Skeletal muscle satellite cell (primary cell): ENCODE measurements at regions not wholly inside any gene's neighbourhood (a gene's known extent, or its start where the extent isn't known, plus 50 kb on each side); places are given as distances from the start of the nearest gene placed in this dataset.

Experiments
- H3K27me3 ChIP-seq: 2 replicates; pipeline ENCODE4 v1.7.0; 2013; ENCODE audit warnings: low read length; ENCODE audit not compliant: control insufficient read depth, insufficient read depth
- H3K36me3 ChIP-seq: 2 replicates; pipeline ENCODE4 v1.7.0; 2013; ENCODE audit warnings: mild to moderate bottlenecking, control low read depth, low read length; ENCODE audit not compliant: insufficient read depth
- H3K4me1 ChIP-seq: 2 replicates; pipeline ENCODE4 v1.7.0; 2013; ENCODE audit warnings: low read length; ENCODE audit not compliant: control insufficient read depth, insufficient read depth
- H3K4me2 ChIP-seq: 2 replicates; pipeline ENCODE4 v1.7.0; 2013; ENCODE audit warnings: mild to moderate bottlenecking, low read length
- H3K4me3 ChIP-seq: 2 replicates; pipeline ENCODE4 v1.7.0; 2013; ENCODE audit warnings: low read length
- H3K9ac ChIP-seq: 2 replicates; pipeline ENCODE4 v1.7.0; 2013; ENCODE audit warnings: mild to moderate bottlenecking, low read depth, low read length, moderate library complexity
- H3K9me3 ChIP-seq: replicated peaks from 2 replicates; pipeline ENCODE4 v1.7.0; 2013; ENCODE audit warnings: mild to moderate bottlenecking, control low read depth, low read length

DNA sequence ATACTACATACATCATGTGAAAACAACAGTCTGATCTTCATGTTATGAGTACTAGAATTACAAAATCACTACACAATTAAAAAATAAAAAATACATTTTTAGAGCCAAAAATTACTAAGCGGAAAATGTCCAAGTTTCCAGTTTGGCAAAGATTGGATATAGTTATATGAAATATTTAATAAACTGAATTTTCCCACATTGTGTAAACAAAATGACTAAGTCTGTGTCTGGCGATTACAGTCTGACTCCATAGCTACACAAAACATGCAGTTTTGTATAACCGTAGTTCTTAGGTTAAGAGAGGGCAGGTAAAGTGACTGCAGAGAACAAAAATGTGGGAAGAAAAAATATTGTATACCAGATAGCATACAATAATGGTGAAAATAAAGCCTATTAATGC lies 59.2 kb upstream of the TMEM47 start:
- Histone ChIP-seq H3K4me3 (no peak overlapping the region), H3K27me3 (no peaks in the 10 kb centered on the region), H3K9ac (no peak overlapping the region), H3K9me3 (no peaks in the 10 kb centered on the region), H3K4me1 (peaks cover 10% of the 10 kb centered on the region), H3K4me2 (no peak overlapping the region), H3K36me3 (no peaks in the 10 kb centered on the region)

DNA sequence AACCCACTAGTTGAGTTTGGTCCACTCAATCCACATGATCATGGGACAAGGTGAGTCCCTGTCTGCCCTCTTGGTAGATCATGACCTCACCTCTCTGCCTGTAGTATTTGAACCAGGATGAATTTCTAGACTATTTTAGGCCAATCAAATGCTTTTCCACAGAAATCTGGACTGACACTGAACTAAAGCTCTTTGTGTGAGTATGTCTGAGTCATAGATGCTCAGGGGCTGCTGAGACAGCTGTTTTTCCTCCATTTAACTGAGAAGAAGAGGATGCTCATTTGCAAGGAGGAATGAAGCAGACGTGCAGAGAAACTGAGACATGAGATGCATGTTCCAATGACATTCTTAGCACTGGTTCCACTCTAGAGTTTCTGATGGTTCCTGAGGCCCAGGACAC lies 77.3 kb upstream of the TMEM47 start:
- Histone ChIP-seq H3K4me1 (no peaks in the 10 kb centered on the region), H3K9ac (no peak overlapping the region), H3K4me2 (no peak overlapping the region), H3K36me3 (no peaks in the 10 kb centered on the region), H3K9me3 (no peaks in the 10 kb centered on the region), H3K27me3 (no peaks in the 10 kb centered on the region), H3K4me3 (no peak overlapping the region)

DNA sequence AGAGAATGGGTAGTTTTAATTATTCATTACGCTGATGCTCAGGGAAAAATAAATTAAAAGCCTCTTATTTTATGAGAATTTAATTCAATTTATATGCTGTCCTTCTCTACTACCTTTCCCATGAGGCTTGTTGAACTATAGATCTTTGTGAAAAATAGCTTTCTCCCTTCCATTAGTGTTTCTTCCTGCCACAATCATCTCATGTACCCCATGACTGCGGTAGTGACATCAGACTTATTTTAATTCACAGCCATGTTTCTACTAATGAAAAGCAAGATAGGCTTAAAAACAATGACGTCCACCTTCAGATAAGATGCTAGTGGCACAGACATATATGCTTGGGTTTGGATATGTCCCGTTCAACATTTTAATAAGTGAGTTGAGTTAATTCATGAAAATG lies 87.4 kb upstream of the TMEM47 start:
- no peaks in the 10 kb centered on the region for H3K9me3 ChIP-seq

DNA sequence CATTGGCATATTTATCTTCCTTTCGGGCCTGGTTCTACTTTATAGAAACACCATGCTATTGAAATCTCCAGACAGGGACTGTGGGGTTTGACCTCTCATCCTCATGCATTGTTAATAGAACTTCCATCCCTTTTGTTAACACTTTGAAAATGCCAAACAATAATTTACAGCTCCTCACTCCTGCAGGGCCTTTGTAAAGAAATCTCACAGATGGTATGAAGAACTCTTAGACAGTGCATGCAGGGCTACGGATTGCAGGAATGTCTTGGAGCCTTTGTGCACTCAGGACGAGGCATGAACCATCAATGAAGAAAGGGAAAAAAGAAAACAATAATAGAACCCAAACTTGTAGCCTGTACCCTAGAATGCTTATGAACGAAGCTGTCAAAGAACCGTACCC lies 92.8 kb upstream of the TMEM47 start:
- no peak overlapping the region for H3K9ac ChIP-seq
- no peak overlapping the region for H3K4me2 ChIP-seq
- no peak overlapping the region for H3K4me3 ChIP-seq
- H3K36me3 ChIP-seq, result no peaks in the 10 kb centered on the region
- no peaks in the 10 kb centered on the region for H3K9me3 ChIP-seq
- no peaks in the 10 kb centered on the region for H3K27me3 ChIP-seq
- H3K4me1 ChIP-seq, result no peaks in the 10 kb centered on the region

More for the DNA sequence above, 87.4 kb upstream of the TMEM47 start:
- H3K36me3 ChIP-seq, result no peaks in the 10 kb centered on the region
- no peak overlapping the region for H3K4me2 ChIP-seq
- H3K9ac ChIP-seq, result no peak overlapping the region
- no peak overlapping the region for H3K4me3 ChIP-seq
- H3K27me3 ChIP-seq, result no peaks in the 10 kb centered on the region
- H3K4me1 ChIP-seq, result no peaks in the 10 kb centered on the region

DNA sequence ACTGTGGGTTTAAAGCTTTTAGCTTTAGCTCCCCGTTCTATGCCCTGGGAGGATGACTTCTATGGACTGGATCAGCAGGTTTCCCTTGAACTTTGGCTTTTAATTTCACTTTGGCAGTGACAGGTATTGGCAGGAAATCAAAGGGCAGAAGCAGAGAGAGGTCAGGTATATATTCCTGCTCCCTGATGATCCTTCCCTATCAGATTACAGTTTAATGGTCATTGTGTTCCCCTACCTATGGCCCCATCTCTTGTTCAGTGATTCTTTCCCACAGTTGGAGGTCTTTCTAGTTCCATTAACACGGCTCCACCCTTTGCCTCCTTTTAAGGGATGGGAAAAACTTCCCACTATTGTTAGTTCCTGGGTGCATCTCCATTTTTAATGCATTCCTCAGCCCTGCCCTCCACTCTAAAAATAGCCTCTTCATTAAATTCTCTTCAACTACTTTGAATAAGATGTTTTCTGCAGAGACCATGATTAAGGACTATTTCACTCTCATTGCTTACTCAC lies 107.8 kb upstream of the TMEM47 start:
- Histone ChIP-seq H3K4me3 (no peak overlapping the region), H3K4me2 (no peak overlapping the region), H3K27me3 (no peaks in the 10 kb centered on the region), H3K36me3 (no peaks in the 10 kb centered on the region), H3K9me3 (no peaks in the 10 kb centered on the region), H3K9ac (no peak overlapping the region), H3K4me1 (no peaks in the 10 kb centered on the region)

DNA sequence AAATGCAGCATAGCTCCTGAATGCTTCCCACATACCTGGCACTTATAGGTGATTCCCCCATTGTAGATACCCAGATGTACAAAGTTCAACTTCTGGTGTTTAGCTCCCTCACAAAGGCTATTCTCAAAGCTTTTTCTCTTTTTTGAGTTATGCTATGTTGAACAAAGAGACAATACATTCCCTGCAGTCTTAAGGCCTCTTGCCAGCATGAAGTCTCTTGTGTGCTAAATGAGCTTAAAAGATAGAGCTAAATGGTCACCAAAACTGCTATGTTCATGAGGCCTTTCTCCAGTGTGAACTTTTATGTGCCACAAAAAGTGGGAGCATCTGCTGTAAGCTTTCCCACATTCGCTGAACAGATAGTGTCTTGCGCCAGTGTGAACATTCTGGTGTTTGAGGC lies 111.2 kb upstream of the TMEM47 start:
- Histone ChIP-seq H3K4me1 (no peaks in the 10 kb centered on the region), H3K9me3 (no peaks in the 10 kb centered on the region), H3K4me3 (no peak overlapping the region)

DNA sequence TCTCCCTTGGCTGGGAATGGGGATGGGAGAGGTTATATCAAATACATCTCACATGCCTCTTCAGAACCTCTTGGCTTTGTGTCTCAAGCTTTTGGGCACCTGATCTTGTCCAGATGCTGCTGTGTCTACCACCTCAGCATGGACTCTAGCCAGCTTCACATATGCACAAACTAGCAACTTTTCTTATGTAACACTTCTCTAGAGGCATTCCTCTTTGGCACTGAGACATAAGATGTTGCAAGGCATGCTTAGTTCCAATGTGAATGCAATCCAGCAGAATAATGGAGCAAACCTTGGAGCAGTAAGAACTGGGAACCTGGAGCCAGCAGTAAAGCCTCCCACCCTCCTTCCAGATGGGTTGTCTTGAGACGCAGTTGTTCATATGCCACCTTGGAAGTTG lies 113.4 kb upstream of the TMEM47 start:
- H3K9ac ChIP-seq, result no peak overlapping the region
- no peaks in the 10 kb centered on the region for H3K27me3 ChIP-seq
- H3K4me1 ChIP-seq, result no peaks in the 10 kb centered on the region
- H3K4me3 ChIP-seq, result no peak overlapping the region
- no peaks in the 10 kb centered on the region for H3K9me3 ChIP-seq
- H3K4me2 ChIP-seq, result no peak overlapping the region
- H3K36me3 ChIP-seq, result no peaks in the 10 kb centered on the region

More for the DNA sequence above, 111.2 kb upstream of the TMEM47 start:
- no peak overlapping the region for H3K4me2 ChIP-seq
- H3K27me3 ChIP-seq, result no peaks in the 10 kb centered on the region
- H3K9ac ChIP-seq, result no peak overlapping the region
- H3K36me3 ChIP-seq, result no peaks in the 10 kb centered on the region

DNA sequence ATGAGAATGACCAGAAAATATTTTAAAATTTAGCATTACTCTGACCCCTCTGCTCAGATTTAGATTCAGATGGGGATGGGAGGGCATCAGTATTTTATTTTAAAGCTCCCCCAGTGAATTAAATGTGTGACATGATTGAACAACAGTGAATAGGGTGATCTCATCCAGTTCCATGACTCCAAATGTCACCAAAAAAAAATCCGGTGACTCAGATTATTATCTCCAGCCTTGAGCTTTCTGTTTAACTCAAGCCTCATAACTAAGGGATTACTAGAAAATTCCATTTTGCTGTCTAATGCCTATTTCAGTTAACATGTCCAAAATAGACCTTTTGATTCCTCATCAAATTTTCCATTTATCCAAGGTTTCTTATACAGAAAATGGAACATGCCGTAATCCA lies 121.8 kb upstream of the TMEM47 start:
- Histone ChIP-seq H3K4me1 (peaks cover 14% of the 10 kb centered on the region), H3K9me3 (no peaks in the 10 kb centered on the region), H3K4me3 (no peak overlapping the region), H3K4me2 (no peak overlapping the region), H3K27me3 (no peaks in the 10 kb centered on the region), H3K9ac (no peak overlapping the region), H3K36me3 (no peaks in the 10 kb centered on the region)

DNA sequence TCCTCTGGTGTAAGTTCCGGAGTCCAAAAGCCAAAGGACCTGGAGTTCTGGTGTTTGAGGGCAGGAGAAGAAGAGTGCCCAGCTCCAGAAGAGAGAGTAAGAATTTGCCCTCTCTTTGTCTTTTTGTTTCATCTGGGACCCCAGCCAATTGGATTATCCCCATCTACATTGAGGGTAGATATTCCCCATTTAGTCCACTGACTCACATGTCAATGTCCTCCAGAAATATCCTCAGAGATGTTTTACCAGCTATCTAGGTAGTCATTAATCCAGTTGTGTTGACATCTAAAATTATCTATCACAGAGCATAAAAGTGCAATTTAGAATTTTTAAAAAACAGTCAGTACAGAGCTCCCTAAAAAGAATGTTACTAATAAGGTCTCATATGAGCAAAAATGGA lies 132.9 kb upstream of the TMEM47 start:
- no peak overlapping the region for H3K4me3 ChIP-seq
- no peaks in the 10 kb centered on the region for H3K36me3 ChIP-seq
- no peak overlapping the region for H3K4me2 ChIP-seq
- no peaks in the 10 kb centered on the region for H3K9me3 ChIP-seq
- H3K4me1 ChIP-seq, result no peaks in the 10 kb centered on the region
- H3K27me3 ChIP-seq, result no peaks in the 10 kb centered on the region
- H3K9ac ChIP-seq, result no peak overlapping the region

DNA sequence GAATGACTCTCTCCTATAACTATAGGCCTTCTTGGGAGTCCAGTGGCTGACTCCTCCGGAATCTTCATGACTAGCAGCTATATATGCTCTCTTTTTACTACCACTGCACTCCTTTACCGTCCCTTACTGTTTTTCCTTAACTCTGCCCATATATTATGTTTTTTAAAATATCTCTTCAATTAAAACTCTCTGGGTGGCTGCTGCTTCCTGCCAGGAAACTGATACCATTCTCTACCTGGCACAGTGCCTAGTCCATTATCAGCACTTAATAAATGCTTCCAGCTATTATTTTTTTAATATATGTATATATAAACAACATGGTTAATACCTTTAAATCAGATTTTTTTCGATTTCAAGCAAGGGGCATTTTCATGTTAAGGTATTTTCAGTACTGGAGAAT lies 136.6 kb upstream of the FAM47B start:
- Histone ChIP-seq H3K9ac (no peak overlapping the region), H3K4me2 (no peak overlapping the region), H3K4me1 (peaks cover 10% of the 10 kb centered on the region), H3K4me3 (no peak overlapping the region), H3K27me3 (no peaks in the 10 kb centered on the region), H3K36me3 (no peaks in the 10 kb centered on the region), H3K9me3 (no peaks in the 10 kb centered on the region)

DNA sequence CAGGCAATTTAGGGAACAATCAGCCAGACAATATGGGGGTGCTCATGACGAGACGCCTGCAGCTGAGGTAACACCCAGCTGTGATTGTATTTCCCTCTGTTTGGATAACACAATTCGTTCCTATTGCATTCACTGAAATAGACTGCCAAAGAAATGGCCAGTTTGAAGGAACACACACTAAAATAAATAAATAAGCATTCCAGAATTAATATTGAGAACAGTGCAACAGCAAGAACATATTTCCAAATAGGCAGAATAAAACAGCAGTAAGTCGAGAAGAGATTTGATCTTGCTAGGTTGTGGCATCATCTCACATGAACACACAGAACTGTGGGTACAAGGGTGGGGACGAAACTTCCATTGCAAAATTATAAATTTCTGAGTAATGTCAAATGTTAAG lies 133.5 kb upstream of the FAM47B start:
- Histone ChIP-seq H3K36me3 (no peaks in the 10 kb centered on the region), H3K4me3 (no peak overlapping the region), H3K9me3 (no peaks in the 10 kb centered on the region), H3K4me2 (no peak overlapping the region), H3K4me1 (peaks cover 17% of the 10 kb centered on the region), H3K9ac (no peak overlapping the region), H3K27me3 (no peaks in the 10 kb centered on the region)

DNA sequence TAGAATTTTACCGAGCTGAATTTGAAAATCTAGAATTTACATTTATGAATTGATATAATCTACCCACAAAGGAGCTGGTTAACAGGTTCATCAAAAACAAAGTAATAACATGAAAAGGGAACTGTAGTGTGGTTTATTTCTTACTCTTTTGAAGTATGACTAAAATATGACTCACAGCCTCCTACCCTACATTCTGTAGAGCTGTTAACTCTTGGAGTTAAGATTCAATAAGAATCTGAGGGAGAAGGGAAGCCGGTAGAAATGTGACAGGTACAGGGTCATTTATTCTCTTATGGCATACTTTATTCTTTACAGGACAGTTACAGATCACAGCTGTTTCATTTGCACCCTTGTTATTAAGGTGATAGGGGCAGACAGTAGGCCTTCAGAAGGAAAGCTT lies 132.2 kb upstream of the FAM47B start:
- Histone ChIP-seq H3K36me3 (no peaks in the 10 kb centered on the region), H3K4me3 (no peak overlapping the region), H3K9me3 (no peaks in the 10 kb centered on the region), H3K4me2 (peak overlapping the region; percentile 32), H3K9ac (no peak overlapping the region), H3K4me1 (peaks cover 17% of the 10 kb centered on the region), H3K27me3 (no peaks in the 10 kb centered on the region)
